Large intestine (tissue), 3 donors: ENCODE measurements at regions not wholly inside any gene's neighbourhood (a gene's known extent, or its start where the extent isn't known, plus 50 kb on each side); places are given as distances from the start of the nearest gene placed in this dataset.

Experiments used
- DNase-seq, 2 donors: peaks; one replicate each; pipeline versions ENCODE4 v3.0.0 to v3.0.0-alpha.2; 2013
- H3K27ac ChIP-seq: one replicate; pipeline ENCODE4 v1.5.1; 2013; ENCODE audit warnings: low read length
- H3K27me3 ChIP-seq: 2 replicates; pipeline ENCODE4 v1.6.1; 2013; ENCODE audit warnings: low read length; ENCODE audit not compliant: control insufficient read depth, insufficient read depth
- H3K36me3 ChIP-seq: 2 replicates; pipeline ENCODE4 v1.6.1; 2013; ENCODE audit warnings: low read length; ENCODE audit not compliant: control insufficient read depth, insufficient read depth
- H3K4me1 ChIP-seq: one replicate; pipeline ENCODE4 v1.6.1; 2013; ENCODE audit warnings: low read length; ENCODE audit not compliant: control insufficient read depth, insufficient read depth
- H3K4me3 ChIP-seq: one replicate; pipeline ENCODE4 v1.5.1; 2013; ENCODE audit warnings: low read length
- H3K9me3 ChIP-seq: one replicate; pipeline ENCODE4 v1.6.1; 2013; ENCODE audit warnings: mild to moderate bottlenecking, low read depth, low read length, moderate library complexity; ENCODE audit not compliant: control insufficient read depth
- WGBS: methylation state at CpG from one replicate; pipeline ENCODE4 v1.1.5; 2013; ENCODE audit warnings: low lambda C conversion rate; ENCODE audit not compliant: insufficient coverage; 5-methylcytosine and 5-hydroxymethylcytosine counted together

- DNase-seq, result no peak
- Histone ChIP-seq H3K27ac (no peak overlapping the region), H3K4me1 (no peaks in the 10 kb centered on the region), H3K4me3 (no peak overlapping the region), H3K36me3 (no peaks in the 10 kb centered on the region), H3K9me3 (peaks cover 3% of the 10 kb centered on the region), H3K27me3 (no peaks in the 10 kb centered on the region)
Measured at GRCh38 chr13:67827992-67828391, 597.9 kb upstream of the PCDH9 start.

- WGBS, result 100% methylated on average over 1 of the region's 2 CpGs
- Histone ChIP-seq H3K27me3 (no peaks in the 10 kb centered on the region), H3K36me3 (no peaks in the 10 kb centered on the region)
Measured at GRCh38 chr13:67821606-67822005, 591.5 kb upstream of the PCDH9 start.

GRCh38 chr13:67806796-67807195 lies 576.7 kb upstream of the PCDH9 start:
- Histone ChIP-seq H3K9me3 (no peaks in the 10 kb centered on the region), H3K36me3 (no peaks in the 10 kb centered on the region), H3K4me1 (no peaks in the 10 kb centered on the region), H3K27me3 (no peaks in the 10 kb centered on the region), H3K4me3 (no peak overlapping the region), H3K27ac (no peak overlapping the region)
- DNase-seq, result no peak

More at GRCh38 chr13:67821606-67822005, 591.5 kb upstream of the PCDH9 start:
- no peak for DNase-seq
- Histone ChIP-seq H3K27ac (no peak overlapping the region), H3K4me1 (no peaks in the 10 kb centered on the region), H3K9me3 (no peaks in the 10 kb centered on the region), H3K4me3 (no peak overlapping the region)

GRCh38 chr13:67803118-67803517 lies 573.0 kb upstream of the PCDH9 start:
- Histone ChIP-seq H3K9me3 (no peaks in the 10 kb centered on the region), H3K4me3 (no peak overlapping the region), H3K27me3 (no peaks in the 10 kb centered on the region), H3K36me3 (no peaks in the 10 kb centered on the region), H3K4me1 (no peaks in the 10 kb centered on the region), H3K27ac (no peak overlapping the region)
- DNase-seq, result no peak
- WGBS, result no CpG with 5 or more reads among the region's 8 CpGs

GRCh38 chr13:67792151-67792676 lies 562.1 kb upstream of the PCDH9 start:
- Histone ChIP-seq H3K4me1 (no peaks in the 10 kb centered on the region), H3K4me3 (no peak overlapping the region), H3K27ac (no peak overlapping the region), H3K9me3 (no peaks in the 10 kb centered on the region), H3K27me3 (no peaks in the 10 kb centered on the region), H3K36me3 (no peaks in the 10 kb centered on the region)
- DNase-seq, result no peak

- Histone ChIP-seq H3K27ac (no peak overlapping the region), H3K4me3 (no peak overlapping the region), H3K9me3 (no peaks in the 10 kb centered on the region), H3K4me1 (no peaks in the 10 kb centered on the region), H3K36me3 (no peaks in the 10 kb centered on the region), H3K27me3 (no peaks in the 10 kb centered on the region)
- no peak for DNase-seq
- 100% methylated on average over 1 of the region's 4 CpGs for WGBS
Measured at GRCh38 chr13:67791047-67791446, 560.9 kb upstream of the PCDH9 start.

GRCh38 chr13:67776151-67776550 lies 546.0 kb upstream of the PCDH9 start:
- Histone ChIP-seq H3K27me3 (no peaks in the 10 kb centered on the region), H3K4me1 (no peaks in the 10 kb centered on the region), H3K27ac (no peak overlapping the region), H3K9me3 (peaks cover 8% of the 10 kb centered on the region), H3K36me3 (no peaks in the 10 kb centered on the region), H3K4me3 (no peak overlapping the region)
- DNase-seq, result no peak
- 40% methylated on average over 1 of the region's 3 CpGs for WGBS

- Histone ChIP-seq H3K4me3 (no peak overlapping the region), H3K36me3 (no peaks in the 10 kb centered on the region), H3K27me3 (no peaks in the 10 kb centered on the region), H3K9me3 (peaks cover 8% of the 10 kb centered on the region), H3K4me1 (no peaks in the 10 kb centered on the region), H3K27ac (no peak overlapping the region)
- no peak for DNase-seq
Measured at GRCh38 chr13:67775359-67775758, 545.2 kb upstream of the PCDH9 start.

- H3K36me3 ChIP-seq, result no peaks in the 10 kb centered on the region
- no peak for DNase-seq
- WGBS, result no CpG with 5 or more reads among the region's 37 CpGs
- H3K27me3 ChIP-seq, result no peaks in the 10 kb centered on the region
- peaks cover 14% of the 10 kb centered on the region for H3K9me3 ChIP-seq
- no peak overlapping the region for H3K27ac ChIP-seq
- no peak overlapping the region for H3K4me3 ChIP-seq
- H3K4me1 ChIP-seq, result no peaks in the 10 kb centered on the region
Measured at GRCh38 chr13:67772807-67773453, 542.8 kb upstream of the PCDH9 start.

- H3K36me3 ChIP-seq, result no peaks in the 10 kb centered on the region
- no peak overlapping the region for H3K4me3 ChIP-seq
- no peaks in the 10 kb centered on the region for H3K4me1 ChIP-seq
- no peaks in the 10 kb centered on the region for H3K27me3 ChIP-seq
- no peak overlapping the region for H3K27ac ChIP-seq
- H3K9me3 ChIP-seq, result peaks cover 14% of the 10 kb centered on the region
- no peak for DNase-seq
Measured at GRCh38 chr13:67771106-67771505, 541.0 kb upstream of the PCDH9 start.

- WGBS, result 75% methylated on average over 2 of the region's 7 CpGs
Measured at GRCh38 chr13:67769987-67770341, 539.8 kb upstream of the PCDH9 start.

More at GRCh38 chr13:67769987-67770341, 539.8 kb upstream of the PCDH9 start:
- Histone ChIP-seq H3K9me3 (peaks cover 14% of the 10 kb centered on the region), H3K36me3 (no peaks in the 10 kb centered on the region), H3K27ac (no peak overlapping the region), H3K27me3 (no peaks in the 10 kb centered on the region), H3K4me1 (no peaks in the 10 kb centered on the region), H3K4me3 (no peak overlapping the region)
- DNase-seq, result no peak
